PC-9 (cell line): ENCODE measurements at regions not wholly inside any gene's neighbourhood (a gene's known extent, or its start where the extent isn't known, plus 50 kb on each side); places are given as distances from the start of the nearest gene placed in this dataset.

Experiments used
- CTCF ChIP-seq: fragments of 200-600 bp; sonication (generic); conservative IDR thresholded peaks from 2 replicates; pipeline ENCODE4 v1.6.1; 2017; ENCODE audit warnings: mixed run types, antibody characterized with exemption, mild to moderate bottlenecking, moderate library complexity
- EZH2 ChIP-seq: fragments of 200-600 bp; sonication (generic); IDR thresholded peaks from 2 replicates; pipeline ENCODE4 v1.8.0; 2017; ENCODE audit warnings: antibody characterized with exemption, low read depth

DNA sequence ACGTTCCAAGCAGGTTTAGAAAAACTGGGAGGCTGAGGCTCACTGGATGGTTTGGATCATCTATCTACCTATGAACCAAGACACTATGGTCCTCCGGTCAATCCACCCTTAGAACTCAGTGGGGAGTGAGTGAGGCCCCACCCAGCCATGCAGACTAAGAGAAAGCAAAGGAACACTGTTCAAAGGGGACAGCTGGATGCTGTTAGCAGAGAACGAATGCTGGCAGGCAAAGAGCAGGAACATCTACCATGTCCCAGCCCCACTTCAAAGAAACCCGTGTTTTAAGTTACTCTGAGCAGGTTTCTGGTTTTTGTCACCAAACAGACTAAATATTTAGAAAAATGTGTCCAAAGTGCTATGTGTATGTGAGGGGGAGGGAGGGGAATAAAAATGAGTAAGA is 183.4 kb upstream of the XYLT1 start:
- TF ChIP-seq CTCF: no peak
- TF ChIP-seq EZH2: no peak
